T1000 (cell line): ENCODE measurements at regions not wholly inside any gene's neighbourhood (a gene's known extent, or its start where the extent isn't known, plus 50 kb on each side); places are given as distances from the start of the nearest gene placed in this dataset.
A peak's percentile ranks its signal among the peaks of the same experiment; 100 is the strongest.

Experiments used
- DNase-seq: peaks from one replicate; lab custom pipeline; 2025; ENCODE audit warnings: mixed read lengths; lab: John Stamatoyannopoulos, UW

GRCh38 chr10:52879091-52879807 lies 106.7 kb upstream of the MBL2 start:
- no peak for DNase-seq

GRCh38 chr10:52877451-52877850 lies 104.9 kb upstream of the MBL2 start:
- no peak for DNase-seq

GRCh38 chr10:52875336-52875735 lies 102.8 kb upstream of the MBL2 start:
- DNase-seq = no peak

- DNase-seq = no peak
Observed at GRCh38 chr10:52874581-52874980, 102.0 kb upstream of the MBL2 start.

GRCh38 chr10:52871191-52871843 lies 98.7 kb upstream of the MBL2 start:
- DNase-seq = no peak

GRCh38 chr10:52870562-52870961 lies 98.0 kb upstream of the MBL2 start:
- DNase-seq = no peak

GRCh38 chr10:52869864-52870263 lies 97.3 kb upstream of the MBL2 start:
- DNase-seq = no peak

- no peak for DNase-seq
Observed at GRCh38 chr10:52865213-52865612, 92.6 kb upstream of the MBL2 start.

GRCh38 chr10:52864201-52865106 lies 91.9 kb upstream of the MBL2 start:
- DNase-seq = peak; percentile 79

GRCh38 chr10:52858722-52859121 lies 86.1 kb upstream of the MBL2 start:
- DNase-seq = no peak

- DNase-seq = no peak
Observed at GRCh38 chr10:52855546-52856325, 83.2 kb upstream of the MBL2 start.

- no peak for DNase-seq
Observed at GRCh38 chr10:52853704-52854103, 81.1 kb upstream of the MBL2 start.

- DNase-seq = no peak
Observed at GRCh38 chr10:52836816-52837215, 64.2 kb upstream of the MBL2 start.
